Skeletal muscle tissue (tissue), 3 donors: ENCODE measurements at regions not wholly inside any gene's neighbourhood (a gene's known extent, or its start where the extent isn't known, plus 50 kb on each side); places are given as distances from the start of the nearest gene placed in this dataset.
A peak's percentile ranks its signal among the peaks of the same experiment; 100 is the strongest.
"Not testable (repeated sequence)": the region's sequence is repeated elsewhere in the genome, so short reads cannot be mapped to it uniquely, and the experiment has no call there.

Source experiments
- H3K27ac ChIP-seq: one replicate; pipeline ENCODE4 v1.7.0; 2013; ENCODE audit warnings: mild to moderate bottlenecking, low read depth, low read length, inconsistent platforms
- H3K27me3 ChIP-seq, 3 donors: one replicate each; pipeline ENCODE4 v1.7.0; 2013; ENCODE audit warnings: low read length in 3 of 3; ENCODE audit not compliant: control insufficient read depth in 3 of 3, insufficient read depth in 3 of 3
- H3K36me3 ChIP-seq, 3 donors: one replicate each; pipeline ENCODE4 v1.7.0; 2013; ENCODE audit warnings: low read length in 3 of 3; ENCODE audit not compliant: control insufficient read depth in 3 of 3, insufficient read depth in 3 of 3
- H3K4me1 ChIP-seq, 3 donors: one replicate each; pipeline ENCODE4 v1.7.0; 2013; ENCODE audit warnings: low read length in 3 of 3, mild to moderate bottlenecking in 3 of 3; ENCODE audit not compliant: control insufficient read depth in 3 of 3, insufficient read depth in 3 of 3
- H3K4me3 ChIP-seq, 3 donors: one replicate each; pipeline ENCODE4 v1.7.0; 2013; ENCODE audit warnings: low read length in 3 of 3
- H3K9ac ChIP-seq, 3 donors: one replicate each; pipeline ENCODE4 v1.7.0; 2013; ENCODE audit warnings: low read length in 3 of 3, mild to moderate bottlenecking in 3 of 3, moderate library complexity in 2 of 3, low read depth in 1 of 3
- H3K9me3 ChIP-seq, 3 donors: one replicate each; pipeline ENCODE4 v1.7.0; 2013; ENCODE audit warnings: low read length in 3 of 3; ENCODE audit not compliant: control insufficient read depth in 3 of 3
- donor health status: Osteomylitis.

GRCh38 chr22:38375784-38376183 lies 58.6 kb upstream of the CSNK1E start:
- H3K9me3 ChIP-seq, H3K27ac ChIP-seq, H3K36me3 ChIP-seq, H3K9ac ChIP-seq, H3K4me3 ChIP-seq, H3K27me3 ChIP-seq: not testable (repeated sequence)
- peaks cover 0 to 12% (median 8%) of the 10 kb centered on the region in 3 donors for H3K4me1 ChIP-seq

DNA sequence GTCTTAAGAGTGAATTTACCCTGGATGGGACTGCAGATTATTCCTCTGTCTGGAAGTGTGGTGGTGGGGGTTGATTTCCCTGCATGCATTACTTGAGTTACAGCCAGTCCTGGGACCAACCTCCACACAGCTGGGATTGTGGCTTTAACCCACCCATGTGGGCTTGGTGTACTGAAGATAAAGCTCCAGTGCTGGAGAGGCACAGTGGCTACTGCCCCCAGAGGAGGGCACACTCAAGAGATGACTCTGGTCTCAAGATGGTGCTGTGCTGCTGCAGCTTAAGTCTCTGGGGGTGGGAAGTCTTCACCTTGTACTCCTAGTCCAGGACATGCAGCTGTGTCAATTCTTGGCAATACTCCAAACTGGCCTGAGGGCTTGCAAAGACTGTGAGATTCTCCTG lies 57.8 kb upstream of the CSNK1E start:
- not testable (repeated sequence) for H3K27me3 ChIP-seq, H3K27ac ChIP-seq

GRCh38 chr22:38374433-38374831 lies 57.2 kb upstream of the CSNK1E start:
- H3K4me3 ChIP-seq, H3K27me3 ChIP-seq, H3K9ac ChIP-seq, H3K9me3 ChIP-seq, H3K36me3 ChIP-seq: not testable (repeated sequence)
- Histone ChIP-seq H3K4me1 (peaks cover 0 to 12% (median 8%) of the 10 kb centered on the region in 3 donors), H3K27ac (peak overlapping the region; percentile 60)

More for the DNA sequence above, 57.8 kb upstream of the CSNK1E start:
- not testable (repeated sequence) for H3K9me3 ChIP-seq, H3K4me3 ChIP-seq, H3K36me3 ChIP-seq, H3K9ac ChIP-seq
- H3K4me1 ChIP-seq, result peaks cover 0 to 12% (median 8%) of the 10 kb centered on the region in 3 donors

DNA sequence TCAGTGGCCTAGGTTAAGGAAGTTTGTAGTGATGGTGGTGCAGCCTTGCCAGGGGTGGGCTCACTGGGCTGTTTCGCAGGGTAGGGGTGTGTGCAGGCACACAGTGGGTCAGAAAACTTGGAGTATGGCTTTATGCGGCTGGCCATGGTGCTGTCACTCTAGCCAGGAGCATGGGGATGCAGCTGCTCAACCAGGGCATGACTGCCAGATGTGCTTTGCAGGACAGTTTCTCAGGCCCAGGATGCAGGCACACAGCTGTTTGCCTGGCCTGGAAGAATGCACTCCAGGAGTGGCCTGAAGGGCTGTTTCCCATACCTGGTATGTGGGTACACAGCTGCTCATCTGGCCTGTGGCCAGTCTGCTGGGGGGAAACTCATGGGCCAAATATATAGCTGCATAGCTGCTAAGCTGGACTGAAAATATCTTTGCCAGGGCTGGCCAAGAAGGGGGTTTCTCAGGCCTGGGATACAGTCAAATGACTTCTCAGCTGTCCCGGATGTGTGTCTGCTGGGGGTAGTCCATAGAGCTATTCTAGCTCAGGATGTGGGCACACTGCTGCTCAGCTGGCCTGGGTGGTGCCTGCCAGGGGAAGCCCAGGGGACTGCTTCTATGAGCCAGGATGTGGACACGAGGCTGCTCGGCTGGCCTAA lies 56.7 kb upstream of the CSNK1E start:
- H3K27me3 ChIP-seq, H3K36me3 ChIP-seq, H3K9ac ChIP-seq, H3K4me3 ChIP-seq, H3K9me3 ChIP-seq: not testable (repeated sequence)
- H3K27ac ChIP-seq, result peak overlapping the region; percentile 60
- H3K4me1 ChIP-seq, result peaks cover 0 to 12% (median 8%) of the 10 kb centered on the region in 3 donors

GRCh38 chr22:38372665-38373064 lies 55.4 kb upstream of the CSNK1E start:
- not testable (repeated sequence) for H3K27ac ChIP-seq, H3K4me3 ChIP-seq, H3K9me3 ChIP-seq, H3K27me3 ChIP-seq, H3K9ac ChIP-seq, H3K36me3 ChIP-seq
- peaks cover 0 to 12% (median 8%) of the 10 kb centered on the region in 3 donors for H3K4me1 ChIP-seq

DNA sequence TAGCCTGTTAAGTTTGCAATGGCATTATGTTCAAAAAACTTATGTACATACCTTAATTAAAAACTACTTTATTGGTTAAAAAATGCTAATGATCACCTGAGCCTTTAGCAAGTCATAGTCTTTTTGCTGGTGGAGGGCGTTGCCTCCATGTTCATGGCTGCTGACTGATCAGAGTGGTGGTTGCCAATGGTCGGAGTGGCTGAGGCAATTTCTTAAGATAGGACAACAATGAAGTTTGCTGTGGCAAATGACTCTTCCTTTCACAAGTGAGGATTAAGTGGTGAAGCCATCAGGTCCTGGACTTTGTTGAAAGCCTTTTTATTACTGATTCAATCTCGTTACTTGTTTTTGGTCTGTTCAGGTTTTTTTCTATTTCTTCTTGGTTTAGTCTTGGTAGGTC lies 53.3 kb upstream of the CSNK1E start:
- H3K9ac ChIP-seq, H3K27me3 ChIP-seq, H3K9me3 ChIP-seq, H3K4me3 ChIP-seq, H3K27ac ChIP-seq, H3K36me3 ChIP-seq: not testable (repeated sequence)
- peaks cover 0 to 12% (median 8%) of the 10 kb centered on the region in 3 donors for H3K4me1 ChIP-seq

DNA sequence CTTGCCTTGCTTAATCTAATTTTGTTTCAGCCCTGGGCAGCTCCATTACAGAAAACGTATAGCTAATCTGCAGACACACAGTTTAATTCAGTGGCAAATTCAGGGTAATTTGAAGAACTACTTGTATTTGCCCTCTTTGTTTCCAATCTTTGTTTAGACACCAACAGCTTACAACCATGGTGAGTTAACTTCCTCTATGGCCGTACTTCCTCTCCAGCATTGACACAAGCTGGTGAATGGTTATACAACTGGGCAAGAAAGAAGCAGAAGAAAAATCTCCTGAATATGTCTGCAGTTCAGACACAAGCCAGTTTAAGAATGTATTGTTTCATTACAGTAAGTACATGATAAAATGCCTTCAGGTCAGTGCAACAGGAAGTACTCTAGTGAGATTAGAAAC lies 51.9 kb upstream of the CSNK1E start:
- H3K27me3 ChIP-seq, H3K36me3 ChIP-seq, H3K4me3 ChIP-seq, H3K27ac ChIP-seq, H3K4me1 ChIP-seq, H3K9ac ChIP-seq, H3K9me3 ChIP-seq: not testable (repeated sequence)
